ENCODE measurements at regions not wholly inside any gene's neighbourhood (a gene's known extent, or its start where the extent isn't known, plus 50 kb on each side); places are given as distances from the start of the nearest gene placed in this dataset.

GRCh38 chr9:38286357-38286756 lies 106.1 kb upstream of the ALDH1B1 start:
- no peak for DNase-seq (ENCODE audit: low spot score)

GRCh38 chr9:38285236-38285635 lies 107.3 kb upstream of the ALDH1B1 start:
- DNase-seq (ENCODE audit: low spot score) = no peak

GRCh38 chr9:38284588-38285051 lies 107.9 kb upstream of the ALDH1B1 start:
- DNase-seq (ENCODE audit: low spot score) = no peak

- no peak for DNase-seq (ENCODE audit: low spot score)
Measured at GRCh38 chr9:38284039-38284575, 108.4 kb upstream of the ALDH1B1 start.

GRCh38 chr9:38282756-38283155 lies 109.7 kb upstream of the ALDH1B1 start:
- no peak for DNase-seq (ENCODE audit: low spot score)

- no peak for DNase-seq (ENCODE audit: low spot score)
Measured at GRCh38 chr9:38281917-38282316, 110.6 kb upstream of the ALDH1B1 start.

GRCh38 chr9:38281196-38281595 lies 111.3 kb upstream of the ALDH1B1 start:
- DNase-seq (ENCODE audit: low spot score) = no peak

GRCh38 chr9:38280251-38280800 lies 112.2 kb upstream of the ALDH1B1 start:
- no peak for DNase-seq (ENCODE audit: low spot score)

- no peak for DNase-seq (ENCODE audit: low spot score)
Measured at GRCh38 chr9:38278931-38279679, 113.4 kb upstream of the ALDH1B1 start.

- DNase-seq (ENCODE audit: low spot score) = no peak
Measured at GRCh38 chr9:38278457-38278856, 114.0 kb upstream of the ALDH1B1 start.

- DNase-seq (ENCODE audit: low spot score) = no peak
Measured at GRCh38 chr9:38277601-38278200, 114.8 kb upstream of the ALDH1B1 start.

- no peak for DNase-seq (ENCODE audit: low spot score)
Measured at GRCh38 chr9:38276771-38277439, 115.6 kb upstream of the ALDH1B1 start.

- no peak for DNase-seq (ENCODE audit: low spot score)
Measured at GRCh38 chr9:38274800-38275199, 117.7 kb upstream of the ALDH1B1 start.

GRCh38 chr9:38272710-38273109 lies 119.8 kb upstream of the ALDH1B1 start:
- no peak for DNase-seq (ENCODE audit: low spot score)

- DNase-seq (ENCODE audit: low spot score) = no peak
Measured at GRCh38 chr9:38271666-38272241, 120.7 kb upstream of the ALDH1B1 start.

- DNase-seq (ENCODE audit: low spot score) = no peak
Measured at GRCh38 chr9:38269775-38270174, 122.7 kb upstream of the ALDH1B1 start.

- peak; percentile 27 for DNase-seq (ENCODE audit: low spot score)
Measured at GRCh38 chr9:38263532-38263931, 129.0 kb upstream of the ALDH1B1 start.

- no peak for DNase-seq (ENCODE audit: low spot score)
Measured at GRCh38 chr9:38259519-38260218, 132.8 kb upstream of the ALDH1B1 start.

GRCh38 chr9:38259056-38259455 lies 133.4 kb upstream of the ALDH1B1 start:
- no peak for DNase-seq (ENCODE audit: low spot score)

GRCh38 chr9:38257626-38258215 lies 134.8 kb upstream of the ALDH1B1 start:
- no peak for DNase-seq (ENCODE audit: low spot score)

- DNase-seq (ENCODE audit: low spot score) = no peak
Measured at GRCh38 chr9:38256461-38256860, 136.0 kb upstream of the ALDH1B1 start.

Data from AG08395 (cell line).